ENCODE measurements at regions not wholly inside any gene's neighbourhood (a gene's known extent, or its start where the extent isn't known, plus 50 kb on each side); places are given as distances from the start of the nearest gene placed in this dataset.
"Not testable (repeated sequence)": the region's sequence is repeated elsewhere in the genome, so short reads cannot be mapped to it uniquely, and the experiment has no call there.

- DNase-seq (ENCODE audit: low read depth), result not testable (repeated sequence)
These were observed 108.5 kb downstream of the OLFM1 start for GRCh38 chr9:135195975-135196374.

- no peak for DNase-seq (ENCODE audit: low read depth)
These were observed 109.0 kb downstream of the OLFM1 start for GRCh38 chr9:135196474-135196873.

DNA sequence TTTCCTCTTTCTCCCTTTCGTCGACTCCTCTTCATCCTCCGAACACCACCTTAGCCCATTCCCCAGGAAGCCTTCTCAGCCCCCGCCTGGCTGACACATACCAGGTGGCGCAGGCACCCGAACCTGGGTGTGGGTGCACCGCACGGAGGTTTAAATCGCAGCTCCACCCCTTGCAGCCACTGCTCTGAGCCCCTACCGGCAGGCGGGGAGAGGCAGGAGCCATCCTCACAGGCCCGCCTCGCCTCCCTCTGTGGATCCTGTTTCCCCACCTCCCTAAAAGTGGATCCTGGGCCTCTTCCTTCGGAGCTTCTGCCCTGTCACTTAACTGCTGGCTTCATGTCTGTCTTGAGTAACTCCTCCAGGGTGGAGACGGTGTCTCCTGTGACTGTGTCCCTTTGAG lies 110.7 kb downstream of the OLFM1 start:
- no peak for DNase-seq (ENCODE audit: low read depth)

GRCh38 chr9:135198586-135199285 lies 111.3 kb downstream of the OLFM1 start:
- DNase-seq (ENCODE audit: low read depth), result no peak

DNA sequence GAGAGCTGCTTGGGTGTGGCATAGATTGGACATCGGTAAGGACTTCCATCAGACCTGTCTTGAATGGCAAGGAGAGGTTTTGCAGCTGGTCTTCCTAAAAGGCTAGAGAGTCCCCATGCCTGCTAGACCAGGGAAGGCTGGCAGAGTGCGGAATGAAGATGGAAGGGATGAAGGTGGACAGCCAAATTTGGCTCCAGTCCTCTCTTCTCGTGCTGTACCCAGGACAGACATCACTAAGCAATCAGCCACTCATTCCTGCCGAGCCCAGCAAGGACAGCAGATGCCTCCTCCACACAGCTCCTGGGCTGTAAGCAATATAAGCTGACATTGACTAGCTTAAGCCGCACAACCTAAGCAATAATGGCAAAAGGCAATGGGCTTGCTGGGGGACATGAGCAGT lies 112.0 kb downstream of the OLFM1 start:
- DNase-seq (ENCODE audit: low read depth), result no peak

GRCh38 chr9:135201711-135202110 lies 114.2 kb downstream of the OLFM1 start:
- DNase-seq (ENCODE audit: low read depth), result no peak

DNA sequence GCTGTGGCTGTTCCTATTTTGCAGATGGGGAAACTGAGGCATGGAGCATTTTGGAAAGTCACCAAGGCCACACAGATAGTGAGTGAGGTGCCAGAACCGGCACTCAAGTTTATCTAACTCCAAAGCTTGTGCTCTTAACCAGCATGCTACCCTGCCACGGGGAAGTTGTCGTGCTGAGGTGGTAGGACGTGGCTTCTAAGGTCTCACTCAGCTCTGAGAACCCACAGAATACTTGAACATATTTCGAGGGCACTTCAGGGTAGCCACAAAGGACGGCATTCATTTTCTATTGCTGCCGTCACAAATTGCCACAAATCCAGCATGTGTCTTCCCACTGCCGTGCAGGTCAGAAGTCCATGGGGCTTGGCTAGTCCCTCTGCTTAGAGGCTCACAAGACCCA lies 116.7 kb downstream of the OLFM1 start:
- no peak for DNase-seq (ENCODE audit: low read depth)

DNA sequence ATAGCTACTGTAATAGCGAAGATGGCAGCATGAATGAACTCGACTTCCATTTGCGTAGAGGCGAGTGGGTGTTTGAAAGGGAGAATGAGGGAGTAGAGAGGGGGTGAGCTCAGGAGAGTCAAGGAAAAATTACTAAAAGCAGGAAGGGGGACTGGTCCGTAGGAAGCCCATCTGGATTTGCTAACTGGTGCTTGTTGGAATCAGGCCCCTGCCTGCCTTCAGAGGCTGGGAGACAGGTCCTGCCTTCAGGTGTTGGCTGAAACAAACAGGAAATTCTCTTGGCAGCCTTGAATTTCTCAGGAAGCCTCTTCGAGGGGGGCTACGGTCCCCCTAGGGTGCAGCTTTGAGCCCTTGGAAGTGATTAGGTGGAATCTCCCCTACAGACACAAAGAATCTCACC lies 121.7 kb downstream of the OLFM1 start:
- DNase-seq (ENCODE audit: low read depth), result no peak

DNA sequence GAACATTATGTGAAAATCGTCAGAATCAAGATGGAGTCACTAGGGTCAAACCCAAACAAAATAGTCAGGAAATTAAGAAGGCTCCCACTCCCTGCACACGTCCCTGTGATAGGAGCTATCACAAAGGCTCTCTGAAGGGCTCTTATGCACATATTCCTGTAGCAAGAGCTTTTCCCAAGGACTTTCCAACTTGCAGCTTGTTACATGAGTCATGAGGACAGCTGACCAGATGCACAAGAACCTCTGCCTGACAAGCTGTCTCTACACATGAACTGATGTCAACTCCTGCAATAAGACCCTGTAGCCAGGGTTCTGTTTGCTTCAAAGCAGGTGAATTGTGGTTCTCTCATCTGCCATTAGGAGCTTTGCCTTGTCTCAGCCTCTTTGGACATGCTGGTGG lies 122.4 kb downstream of the OLFM1 start:
- no peak for DNase-seq (ENCODE audit: low read depth)

DNA sequence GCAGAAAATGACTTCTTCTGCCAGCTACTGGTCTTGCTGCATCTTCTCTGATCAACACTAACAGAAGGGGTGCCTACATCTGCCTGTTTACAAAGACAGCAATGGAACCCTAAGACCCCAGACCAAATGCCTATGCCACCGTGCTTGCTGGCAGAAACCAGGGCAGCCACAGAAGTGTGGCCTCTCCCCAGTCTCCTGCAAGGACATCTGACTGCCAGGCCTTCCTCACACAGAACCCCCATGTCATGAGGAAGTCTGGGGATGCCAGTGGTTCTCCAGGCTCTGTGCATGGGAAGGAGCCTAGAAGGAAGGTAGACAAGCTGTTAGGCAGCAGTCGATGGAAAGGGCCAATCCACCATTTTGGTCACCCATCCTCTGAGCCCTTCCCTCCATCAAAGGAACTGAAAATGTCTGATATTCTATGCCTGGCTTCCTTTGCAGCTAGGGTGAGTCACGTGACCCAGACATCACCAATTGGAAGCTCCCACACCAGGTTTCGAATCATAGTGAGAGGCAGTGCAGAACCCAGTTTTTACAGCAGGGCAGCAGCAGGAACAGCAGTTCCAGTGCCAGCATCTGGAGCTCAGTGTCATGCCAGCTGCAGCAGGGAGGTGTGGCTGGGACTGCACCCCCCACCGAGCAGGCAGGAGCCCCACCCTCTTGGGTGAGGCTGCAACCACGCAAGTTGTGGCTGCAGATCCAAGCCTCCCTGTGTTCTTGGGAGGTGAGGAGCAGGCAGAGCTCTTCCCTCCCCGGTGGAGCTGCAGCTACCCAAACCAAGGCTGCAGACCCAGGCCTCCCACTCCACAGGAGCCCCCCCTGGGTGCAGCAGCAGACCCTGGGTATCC lies 123.4 kb downstream of the OLFM1 start:
- no peak for DNase-seq (ENCODE audit: low read depth)

GRCh38 chr9:135211524-135211890 lies 124.0 kb downstream of the OLFM1 start:
- no peak for DNase-seq (ENCODE audit: low read depth)

DNA sequence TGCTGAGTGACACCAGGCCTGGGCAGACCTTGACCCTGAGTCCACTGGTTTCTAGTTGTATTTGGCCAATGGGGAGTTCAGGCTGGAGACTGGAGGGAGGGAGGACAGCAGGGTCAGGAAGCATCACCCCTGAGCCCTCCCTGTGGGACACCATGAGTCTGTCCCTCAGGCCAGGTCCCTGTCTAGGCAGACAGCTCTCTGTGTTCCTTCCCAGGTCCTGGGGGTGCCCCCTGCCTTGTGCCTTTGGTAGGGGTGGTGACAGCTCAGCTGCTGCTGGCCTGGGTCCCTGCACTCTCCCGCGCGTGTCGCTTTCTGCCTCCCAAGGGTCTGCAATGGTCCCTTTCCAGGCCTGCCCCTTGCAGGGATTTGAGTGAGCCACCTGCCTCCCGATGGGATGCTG lies 125.5 kb downstream of the OLFM1 start:
- no peak for DNase-seq (ENCODE audit: low read depth)

- DNase-seq (ENCODE audit: low read depth), result no peak
These were observed 126.1 kb downstream of the OLFM1 start for GRCh38 chr9:135213566-135213965.

- DNase-seq (ENCODE audit: low read depth), result no peak
These were observed 126.7 kb downstream of the OLFM1 start for GRCh38 chr9:135214054-135214640.

DNA sequence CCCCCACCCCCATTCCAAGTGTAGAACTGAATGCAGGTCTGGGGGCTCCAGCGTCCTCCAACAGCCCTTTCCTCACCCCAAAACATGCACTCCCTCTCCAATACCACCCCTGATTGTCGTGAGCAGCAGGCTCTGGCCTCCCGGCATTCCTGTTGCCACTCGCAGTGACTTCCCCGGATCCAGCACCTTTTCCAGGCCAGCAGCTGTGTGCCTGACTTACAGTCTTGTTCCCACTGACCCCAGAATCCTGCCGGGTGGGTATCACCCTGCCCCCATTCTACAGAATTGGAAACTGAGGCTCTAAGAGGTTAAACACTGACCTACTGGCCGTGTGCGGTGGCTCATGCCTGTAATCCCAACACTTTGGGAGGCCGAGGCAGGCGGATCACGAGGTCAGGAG lies 127.2 kb downstream of the OLFM1 start:
- no peak for DNase-seq (ENCODE audit: low read depth)

GRCh38 chr9:135215571-135216161 lies 128.2 kb downstream of the OLFM1 start:
- no peak for DNase-seq (ENCODE audit: low read depth)

- DNase-seq (ENCODE audit: low read depth), result no peak
These were observed 128.8 kb downstream of the OLFM1 start for GRCh38 chr9:135216236-135216635.

- DNase-seq (ENCODE audit: low read depth), result no peak
These were observed 129.4 kb downstream of the OLFM1 start for GRCh38 chr9:135216791-135217441.

DNA sequence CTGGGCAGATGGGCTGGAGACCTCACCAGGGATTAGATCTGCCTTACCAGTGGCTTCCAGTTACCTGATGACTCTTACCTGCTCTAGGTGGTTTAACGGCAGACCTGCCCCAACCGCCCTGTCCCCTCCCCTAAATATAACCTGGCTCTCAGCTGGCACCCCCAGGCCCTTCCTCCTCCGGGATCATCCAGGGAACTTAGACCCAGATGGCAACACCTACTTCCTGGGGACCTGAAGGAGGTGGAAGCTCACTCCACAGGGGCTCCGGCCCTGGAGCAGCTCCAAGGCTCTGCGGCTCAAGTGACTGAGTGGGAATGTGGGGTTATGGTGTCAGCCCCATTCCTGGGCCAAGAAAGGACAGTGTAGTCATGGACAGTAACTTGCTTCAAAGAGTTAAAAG lies 130.4 kb downstream of the OLFM1 start:
- DNase-seq (ENCODE audit: low read depth), result no peak

DNA sequence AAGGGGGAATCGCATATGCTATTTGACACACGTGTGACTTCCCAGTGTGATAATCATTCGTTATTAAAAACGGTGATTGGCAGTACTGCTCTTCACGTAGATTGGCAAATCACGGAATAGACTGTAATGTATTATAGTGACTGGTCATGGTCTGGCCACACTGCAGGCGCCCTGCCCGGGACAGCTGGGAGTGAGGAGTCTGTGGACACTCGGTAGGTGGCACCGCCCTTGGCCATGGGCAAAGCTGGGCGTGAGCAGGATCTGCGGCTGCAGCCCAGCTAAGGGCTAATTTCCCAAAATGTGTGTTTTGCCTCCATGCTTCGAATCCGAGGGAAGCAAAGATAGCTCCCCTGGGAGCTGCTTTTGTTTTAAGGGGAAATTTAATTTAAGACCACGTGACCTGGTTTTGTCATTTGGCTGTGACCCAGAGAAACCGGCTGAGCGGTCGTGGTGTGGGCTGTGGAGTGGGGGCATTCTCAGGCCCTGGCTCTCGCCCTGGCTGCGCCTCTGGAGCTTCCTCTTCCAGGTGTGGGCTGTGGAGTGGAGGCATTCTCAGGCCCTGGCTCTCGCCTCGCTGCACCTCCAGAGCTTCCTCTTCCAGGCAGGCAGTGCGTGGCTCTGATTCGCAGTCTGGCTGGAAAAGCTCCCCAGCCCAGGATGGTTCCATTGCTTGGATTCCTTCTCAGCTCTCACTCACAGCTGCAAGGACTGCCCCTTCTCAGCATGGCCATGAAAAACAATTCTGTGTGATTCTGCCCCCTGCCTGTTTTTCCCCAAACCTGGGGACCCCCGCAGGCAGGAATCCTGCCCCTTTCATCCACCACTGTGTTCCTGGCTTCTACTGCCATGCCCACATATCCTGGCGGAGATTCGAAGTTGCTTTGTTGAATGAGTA lies 131.1 kb downstream of the OLFM1 start:
- no peak for DNase-seq (ENCODE audit: low read depth)

Measured in stimulated activated CD8-positive, alpha-beta memory T cell treated with anti-CD3 and anti-CD28 coated beads, Interleukin-7, amount 100 ng/mL, for 24 hours (primary cell).